Cardiac fibroblast (primary cell): ENCODE measurements at regions not wholly inside any gene's neighbourhood (a gene's known extent, or its start where the extent isn't known, plus 50 kb on each side); places are given as distances from the start of the nearest gene placed in this dataset.

Experiments used
- DNase-seq, 2 donors: peaks; one replicate each; pipeline versions ENCODE4 v3.0.0 to v3.0.0-alpha.2; 2010; ENCODE audit warnings: low read depth in 2 of 2
- H3K4me3 ChIP-seq, 2 donors: replicated peaks in 1 of 2; 1 replicate in 1 of 2; 2 replicates in 1 of 2; pipeline ENCODE4 v1.5.1; 2011; ENCODE audit warnings: low read depth in 2 of 2, low read length in 2 of 2, mild to moderate bottlenecking in 2 of 2, moderate library complexity in 1 of 2
- TF ChIP-seq, protein P1 (sequence below): IDR thresholded peaks from one replicate; pipeline ENCODE4 v1.5.1; 2011; ENCODE audit warnings: low read depth, mild to moderate bottlenecking, low read length, inconsistent platforms

DNA sequence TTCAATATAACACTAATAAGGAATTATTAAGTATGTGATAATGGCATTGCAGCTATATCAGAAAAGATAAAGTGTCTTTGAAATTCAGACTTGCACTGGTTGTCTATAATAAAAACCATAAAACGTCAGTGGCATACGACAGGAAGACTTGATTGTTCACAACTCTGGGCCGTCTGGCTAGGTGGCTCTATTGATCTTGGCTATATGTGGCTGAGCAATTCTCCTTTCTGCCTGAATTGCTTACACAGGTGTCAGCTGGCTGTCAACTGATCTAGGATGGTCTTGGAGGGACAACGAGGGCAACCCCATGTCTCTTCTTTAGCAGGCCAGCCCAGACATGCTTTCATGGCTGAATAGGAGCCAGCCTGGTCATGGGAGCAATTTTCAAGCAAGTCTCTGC is 359.1 kb downstream of the QKI start:
- DNase-seq: no peak
- TF ChIP-seq, protein P1, sequence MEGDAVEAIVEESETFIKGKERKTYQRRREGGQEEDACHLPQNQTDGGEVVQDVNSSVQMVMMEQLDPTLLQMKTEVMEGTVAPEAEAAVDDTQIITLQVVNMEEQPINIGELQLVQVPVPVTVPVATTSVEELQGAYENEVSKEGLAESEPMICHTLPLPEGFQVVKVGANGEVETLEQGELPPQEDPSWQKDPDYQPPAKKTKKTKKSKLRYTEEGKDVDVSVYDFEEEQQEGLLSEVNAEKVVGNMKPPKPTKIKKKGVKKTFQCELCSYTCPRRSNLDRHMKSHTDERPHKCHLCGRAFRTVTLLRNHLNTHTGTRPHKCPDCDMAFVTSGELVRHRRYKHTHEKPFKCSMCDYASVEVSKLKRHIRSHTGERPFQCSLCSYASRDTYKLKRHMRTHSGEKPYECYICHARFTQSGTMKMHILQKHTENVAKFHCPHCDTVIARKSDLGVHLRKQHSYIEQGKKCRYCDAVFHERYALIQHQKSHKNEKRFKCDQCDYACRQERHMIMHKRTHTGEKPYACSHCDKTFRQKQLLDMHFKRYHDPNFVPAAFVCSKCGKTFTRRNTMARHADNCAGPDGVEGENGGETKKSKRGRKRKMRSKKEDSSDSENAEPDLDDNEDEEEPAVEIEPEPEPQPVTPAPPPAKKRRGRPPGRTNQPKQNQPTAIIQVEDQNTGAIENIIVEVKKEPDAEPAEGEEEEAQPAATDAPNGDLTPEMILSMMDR: no peak
- H3K4me3 ChIP-seq: no peak overlapping the region

- H3K4me3 ChIP-seq: no peak overlapping the region
- DNase-seq: no peak
- TF ChIP-seq, protein P1: no peak
Measured at GRCh38 chr6:163772701-163773100, 358.2 kb downstream of the QKI start.

GRCh38 chr6:163771180-163771579 is 356.7 kb downstream of the QKI start:
- DNase-seq: no peak
- no peak overlapping the region for H3K4me3 ChIP-seq
- TF ChIP-seq, protein P1: no peak

- no peak for DNase-seq
- H3K4me3 ChIP-seq: no peak overlapping the region
- TF ChIP-seq, protein P1: no peak
Measured at GRCh38 chr6:163768905-163769304, 354.4 kb downstream of the QKI start.

- TF ChIP-seq, protein P1: no peak
- no peak for DNase-seq
- no peak overlapping the region for H3K4me3 ChIP-seq
Measured at GRCh38 chr6:163766936-163767335, 352.4 kb downstream of the QKI start.

DNA sequence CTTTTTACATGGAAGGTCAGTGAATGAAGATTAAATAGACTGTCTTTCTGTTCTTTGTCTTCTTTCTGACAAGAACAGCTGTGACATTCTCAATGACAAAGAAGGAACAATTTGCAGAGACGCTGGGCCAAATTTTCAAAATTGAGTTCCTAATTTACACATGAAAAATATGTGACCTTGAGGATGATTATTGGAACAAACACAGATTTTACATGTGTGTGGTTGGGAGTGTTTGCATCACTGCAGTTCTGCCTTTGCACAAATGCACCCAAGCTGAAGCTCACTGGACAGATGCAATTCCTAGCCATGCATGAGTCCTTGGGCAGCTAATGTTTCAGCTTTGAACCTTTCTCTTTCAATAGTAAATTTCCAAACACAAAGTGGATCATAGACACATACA is 350.8 kb downstream of the QKI start:
- no peak for DNase-seq
- TF ChIP-seq, protein P1: no peak
- no peak overlapping the region for H3K4me3 ChIP-seq

- no peak for DNase-seq
- TF ChIP-seq, protein P1: no peak
- H3K4me3 ChIP-seq: no peak overlapping the region
Measured at GRCh38 chr6:163764565-163764964, 350.0 kb downstream of the QKI start.
